SK-N-SH (cell line): ENCODE measurements at regions not wholly inside any gene's neighbourhood (a gene's known extent, or its start where the extent isn't known, plus 50 kb on each side); places are given as distances from the start of the nearest gene placed in this dataset.
A peak's percentile ranks its signal among the peaks of the same experiment; 100 is the strongest.

ENCODE experiments used
- CTCF ChIA-PET: fragments of 300-600, 350-600 bp; formaldehyde crosslinking; extraction: SDS; loops from one replicate; lab custom pipeline; 2021; lab: Yijun Ruan, JAX
- POLR2A ChIA-PET: fragments of 350-600 bp; sonication (Branson Sonifier 250); formaldehyde crosslinking; extraction: SDS; loops from one replicate; lab custom pipeline; 2020; ENCODE audit warnings: antibody characterized with exemption, inconsistent platforms; lab: Yijun Ruan, JAX
- DNase-seq: peaks from one replicate; pipeline ENCODE4 v3.0.0; 2012
- H2AFZ ChIP-seq: fragments of 200-600 bp; sonication (generic); 2 replicates; pipeline ENCODE4 v1.8.1; 2016; ENCODE audit warnings: antibody characterized with exemption, mild to moderate bottlenecking, low read depth
- H3F3A ChIP-seq: fragments of 200-600 bp; sonication (generic); replicated peaks from 2 replicates; pipeline ENCODE3; 2016; ENCODE audit warnings: antibody characterized with exemption, mild to moderate bottlenecking; ENCODE audit not compliant: insufficient read depth
- H3K27ac ChIP-seq, 2 experiments: fragments of 200-500 bp in 1 of 2; fragments of 200-600 bp in 1 of 2; sonication (Bioruptor generic) in 1 of 2; sonication (generic), shearing (Covaris generic) in 1 of 2; 2 replicates each; pipeline versions ENCODE4 v1.5.1 to v1.6.1; 2014 to 2016; ENCODE audit warnings: low read depth in 2 of 2, inconsistent platforms in 1 of 2, low read length in 1 of 2, mild to moderate bottlenecking in 1 of 2, mixed read lengths in 1 of 2
- H3K27me3 ChIP-seq: fragments of 200-600 bp; sonication (generic), shearing (Covaris generic); 2 replicates; pipeline ENCODE4 v1.6.1; 2016; ENCODE audit warnings: mixed run types; ENCODE audit not compliant: insufficient read depth
- H3K36me3 ChIP-seq, 2 experiments: fragments of 200-500 bp in 1 of 2; fragments of 200-600 bp in 1 of 2; sonication (Bioruptor generic) in 1 of 2; sonication (generic) in 1 of 2; replicated peaks in 1 of 2; 2 replicates each; pipeline versions ENCODE3 to v1.5.1; 2014 to 2016; ENCODE audit warnings: low read length in 1 of 2, mild to moderate bottlenecking in 1 of 2; ENCODE audit not compliant: insufficient read depth in 2 of 2, control insufficient read depth in 1 of 2
- H3K4me1 ChIP-seq, 2 experiments: fragments of 200-500 bp in 1 of 2; fragments of 200-600 bp in 1 of 2; sonication (Bioruptor generic) in 1 of 2; sonication (generic), shearing (Covaris generic) in 1 of 2; 2 replicates each; pipeline versions ENCODE4 v1.5.1 to v1.6.1; 2014 to 2016; ENCODE audit warnings: low read depth in 1 of 2, low read length in 1 of 2, mixed run types in 1 of 2; ENCODE audit not compliant: insufficient read depth in 2 of 2, control insufficient read depth in 1 of 2
- H3K4me2 ChIP-seq: fragments of 200-600 bp; sonication (generic), shearing (Covaris generic); 2 replicates; pipeline ENCODE4 v1.6.1; 2017; ENCODE audit warnings: mixed run types
- H3K4me3 ChIP-seq, 2 experiments: fragments of 200-500 bp in 1 of 2; fragments of 200-600 bp in 1 of 2; sonication (Bioruptor generic) in 1 of 2; sonication (generic), shearing (Covaris generic) in 1 of 2; 2 replicates each; pipeline versions ENCODE4 v1.5.1 to v1.8.1; 2014 to 2016; ENCODE audit warnings: low read depth in 2 of 2, inconsistent platforms in 1 of 2, low read length in 1 of 2, mild to moderate bottlenecking in 1 of 2, mixed read lengths in 1 of 2, moderate library complexity in 1 of 2
- H3K79me2 ChIP-seq: fragments of 200-600 bp; sonication (generic); 2 replicates; pipeline ENCODE4 v1.8.1; 2017; ENCODE audit warnings: mild to moderate bottlenecking; ENCODE audit not compliant: insufficient read depth
- H3K9ac ChIP-seq: fragments of 200-600 bp; sonication (generic); 2 replicates; pipeline ENCODE4 v1.6.1; 2017; ENCODE audit warnings: mixed run types
- H3K9me2 ChIP-seq: fragments of 200-600 bp; sonication (generic); 2 replicates; pipeline ENCODE4 v1.6.1; 2017; ENCODE audit warnings: mixed run types
- H3K9me3 ChIP-seq: fragments of 200-600 bp; sonication (generic); 2 replicates; pipeline ENCODE4 v1.6.1; 2017; ENCODE audit warnings: mixed run types, mild to moderate bottlenecking, moderate library complexity
- H4K20me1 ChIP-seq: fragments of 200-600 bp; sonication (generic); 2 replicates; pipeline ENCODE4 v1.6.1; 2017; ENCODE audit warnings: mild to moderate bottlenecking, mixed run types; ENCODE audit not compliant: insufficient read depth
- CHD2 ChIP-seq: fragments of 150-350 bp; IDR thresholded peaks from 2 replicates; pipeline ENCODE4 v1.6.1; 2018; ENCODE audit warnings: low read length; ENCODE audit not compliant: partially characterized antibody
- FOSL2 ChIP-seq: IDR thresholded peaks from 2 replicates; pipeline ENCODE4 v1.4.0; 2012; ENCODE audit warnings: low read depth, mild to moderate bottlenecking, moderate library complexity, borderline replicate concordance
- FOXJ3 ChIP-seq: sonication (generic); formaldehyde crosslinking; IDR thresholded peaks from 2 replicates; pipeline ENCODE4 v1.5.1; 2020; ENCODE audit warnings: mild to moderate bottlenecking, missing genetic modification reagents
- FOXM1 ChIP-seq: IDR thresholded peaks from 2 replicates; pipeline ENCODE4 v1.4.0; 2012; ENCODE audit warnings: low read depth, mild to moderate bottlenecking
- GABPA ChIP-seq: IDR thresholded peaks from 2 replicates; pipeline ENCODE4 v1.4.0; 2012; ENCODE audit warnings: low read depth, mild to moderate bottlenecking
- GATA2 ChIP-seq: sonication (generic); formaldehyde crosslinking; IDR thresholded peaks from 2 replicates; pipeline ENCODE4 v1.5.0; 2020; ENCODE audit warnings: mild to moderate bottlenecking, missing genetic modification reagents
- JUND ChIP-seq: IDR thresholded peaks from 2 replicates; pipeline ENCODE4 v1.4.0; 2012
- MEF2A ChIP-seq: IDR thresholded peaks from 2 replicates; pipeline ENCODE4 v1.4.0; 2012; ENCODE audit warnings: low read depth, borderline replicate concordance
- NFIC ChIP-seq: IDR thresholded peaks from 2 replicates; pipeline ENCODE4 v1.4.0; 2012; ENCODE audit warnings: borderline replicate concordance
- NRF1 ChIP-seq: IDR thresholded peaks from 2 replicates; pipeline ENCODE4 v1.6.1; 2012; ENCODE audit warnings: low read depth, mild to moderate bottlenecking, low read length
- RCOR1 ChIP-seq: fragments of 150-350 bp; IDR thresholded peaks from 2 replicates; pipeline ENCODE4 v1.6.1; 2017; ENCODE audit warnings: antibody characterized with exemption, low read length
- TAF1 ChIP-seq: IDR thresholded peaks from 2 replicates; pipeline ENCODE4 v1.6.1; 2012; ENCODE audit warnings: low read depth, mild to moderate bottlenecking, low read length, moderate library complexity, borderline replicate concordance
- TEAD4 ChIP-seq: IDR thresholded peaks from 2 replicates; pipeline ENCODE4 v1.4.0; 2012; ENCODE audit warnings: mild to moderate bottlenecking, borderline replicate concordance; ENCODE audit not compliant: insufficient read depth
- YY1 ChIP-seq: IDR thresholded peaks from 2 replicates; pipeline ENCODE4 v1.4.0; 2012; ENCODE audit warnings: low read depth, mild to moderate bottlenecking
- WGBS: methylation state at CpG from one replicate; pipeline ENCODE4 v1.1.6; 2017; ENCODE audit warnings: low lambda C conversion rate; 5-methylcytosine and 5-hydroxymethylcytosine counted together
- TF ChIP-seq, protein P1 (sequence below): IDR thresholded peaks from 2 replicates; pipeline ENCODE4; 2012
- TF ChIP-seq, protein P2 (sequence below): IDR thresholded peaks from 2 replicates; pipeline ENCODE4 v1.4.0; 2012; ENCODE audit warnings: low read depth, borderline replicate concordance
- TF ChIP-seq, protein P3 (sequence below): fragments of 150-350 bp; IDR thresholded peaks from 2 replicates; pipeline ENCODE4 v1.6.1; 2017; ENCODE audit warnings: antibody characterized with exemption, low read length, low read depth, borderline replicate concordance
- TF ChIP-seq, protein P4 (sequence below): IDR thresholded peaks from 2 replicates; pipeline ENCODE4 v1.4.0; 2012; ENCODE audit warnings: low read depth, borderline replicate concordance
- TF ChIP-seq, protein P5 (sequence below): fragments of 150-350 bp; IDR thresholded peaks from 2 replicates; pipeline ENCODE4 v1.6.1; 2016; ENCODE audit warnings: mild to moderate bottlenecking, low read depth, low read length
- TF ChIP-seq, protein P6 (sequence below): IDR thresholded peaks from 2 replicates; pipeline ENCODE4 v1.6.1; 2012; ENCODE audit warnings: mild to moderate bottlenecking, low read depth, low read length, moderate library complexity

DNA sequence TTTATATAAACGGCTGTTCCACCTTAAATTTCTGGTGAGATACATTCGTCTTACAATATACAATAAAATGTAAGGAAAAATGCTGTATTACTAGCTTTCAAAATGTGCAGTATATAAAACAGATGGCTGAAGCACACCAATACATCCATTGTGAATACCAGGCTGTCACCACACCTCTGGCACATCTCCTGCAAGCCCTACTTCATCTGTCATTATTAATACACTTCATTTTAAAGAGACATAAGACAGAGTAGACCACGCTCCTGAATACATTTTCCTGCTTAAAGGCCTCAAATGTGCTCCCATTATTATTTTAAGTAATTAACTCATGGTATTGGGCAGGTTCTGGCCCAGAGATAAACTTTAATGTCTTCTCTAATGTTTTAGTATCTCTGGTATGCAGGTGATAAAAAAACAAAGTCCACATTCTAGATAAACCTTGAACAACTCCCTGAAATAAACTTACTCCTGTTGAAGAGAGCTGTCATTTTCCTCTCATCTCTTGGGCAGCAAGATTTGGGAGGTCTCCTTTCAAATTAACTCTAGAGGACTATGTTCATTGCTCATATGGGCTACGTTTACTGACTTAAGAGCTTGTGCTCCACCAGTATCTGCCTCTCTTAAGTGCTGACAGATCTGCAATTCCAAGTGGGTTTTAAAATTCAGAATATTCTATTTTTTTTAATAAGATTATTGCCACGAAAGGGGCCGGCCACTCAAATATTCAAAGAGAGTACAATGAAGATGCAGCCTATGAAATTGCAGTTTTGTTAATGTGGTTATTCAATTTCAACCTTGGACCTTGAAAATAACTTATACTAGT lies 396.5 kb upstream of the SEMA3D start (continued):
- TF ChIP-seq, protein P1, sequence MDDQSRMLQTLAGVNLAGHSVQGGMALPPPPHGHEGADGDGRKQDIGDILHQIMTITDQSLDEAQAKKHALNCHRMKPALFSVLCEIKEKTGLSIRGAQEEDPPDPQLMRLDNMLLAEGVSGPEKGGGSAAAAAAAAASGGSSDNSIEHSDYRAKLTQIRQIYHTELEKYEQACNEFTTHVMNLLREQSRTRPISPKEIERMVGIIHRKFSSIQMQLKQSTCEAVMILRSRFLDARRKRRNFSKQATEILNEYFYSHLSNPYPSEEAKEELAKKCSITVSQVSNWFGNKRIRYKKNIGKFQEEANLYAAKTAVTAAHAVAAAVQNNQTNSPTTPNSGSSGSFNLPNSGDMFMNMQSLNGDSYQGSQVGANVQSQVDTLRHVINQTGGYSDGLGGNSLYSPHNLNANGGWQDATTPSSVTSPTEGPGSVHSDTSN, result peak; percentile 96
- TF ChIP-seq NRF1 (no peak), GATA2 (peak; percentile 67; the same call in 1 of the 2 replicates), NFIC (peak; percentile 71), YY1 (no peak), MEF2A (no peak), GABPA (no peak), TEAD4 (peak; percentile 82), RCOR1 (peak; percentile 76)
- TF ChIP-seq, protein P2, sequence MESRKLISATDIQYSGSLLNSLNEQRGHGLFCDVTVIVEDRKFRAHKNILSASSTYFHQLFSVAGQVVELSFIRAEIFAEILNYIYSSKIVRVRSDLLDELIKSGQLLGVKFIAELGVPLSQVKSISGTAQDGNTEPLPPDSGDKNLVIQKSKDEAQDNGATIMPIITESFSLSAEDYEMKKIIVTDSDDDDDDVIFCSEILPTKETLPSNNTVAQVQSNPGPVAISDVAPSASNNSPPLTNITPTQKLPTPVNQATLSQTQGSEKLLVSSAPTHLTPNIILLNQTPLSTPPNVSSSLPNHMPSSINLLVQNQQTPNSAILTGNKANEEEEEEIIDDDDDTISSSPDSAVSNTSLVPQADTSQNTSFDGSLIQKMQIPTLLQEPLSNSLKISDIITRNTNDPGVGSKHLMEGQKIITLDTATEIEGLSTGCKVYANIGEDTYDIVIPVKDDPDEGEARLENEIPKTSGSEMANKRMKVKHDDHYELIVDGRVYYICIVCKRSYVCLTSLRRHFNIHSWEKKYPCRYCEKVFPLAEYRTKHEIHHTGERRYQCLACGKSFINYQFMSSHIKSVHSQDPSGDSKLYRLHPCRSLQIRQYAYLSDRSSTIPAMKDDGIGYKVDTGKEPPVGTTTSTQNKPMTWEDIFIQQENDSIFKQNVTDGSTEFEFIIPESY, result no peak
- TF ChIP-seq, protein P3, sequence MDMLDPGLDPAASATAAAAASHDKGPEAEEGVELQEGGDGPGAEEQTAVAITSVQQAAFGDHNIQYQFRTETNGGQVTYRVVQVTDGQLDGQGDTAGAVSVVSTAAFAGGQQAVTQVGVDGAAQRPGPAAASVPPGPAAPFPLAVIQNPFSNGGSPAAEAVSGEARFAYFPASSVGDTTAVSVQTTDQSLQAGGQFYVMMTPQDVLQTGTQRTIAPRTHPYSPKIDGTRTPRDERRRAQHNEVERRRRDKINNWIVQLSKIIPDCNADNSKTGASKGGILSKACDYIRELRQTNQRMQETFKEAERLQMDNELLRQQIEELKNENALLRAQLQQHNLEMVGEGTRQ, result no peak
- TF ChIP-seq, protein P4, sequence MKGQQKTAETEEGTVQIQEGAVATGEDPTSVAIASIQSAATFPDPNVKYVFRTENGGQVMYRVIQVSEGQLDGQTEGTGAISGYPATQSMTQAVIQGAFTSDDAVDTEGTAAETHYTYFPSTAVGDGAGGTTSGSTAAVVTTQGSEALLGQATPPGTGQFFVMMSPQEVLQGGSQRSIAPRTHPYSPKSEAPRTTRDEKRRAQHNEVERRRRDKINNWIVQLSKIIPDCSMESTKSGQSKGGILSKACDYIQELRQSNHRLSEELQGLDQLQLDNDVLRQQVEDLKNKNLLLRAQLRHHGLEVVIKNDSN, result no peak
- TF ChIP-seq, protein P5, sequence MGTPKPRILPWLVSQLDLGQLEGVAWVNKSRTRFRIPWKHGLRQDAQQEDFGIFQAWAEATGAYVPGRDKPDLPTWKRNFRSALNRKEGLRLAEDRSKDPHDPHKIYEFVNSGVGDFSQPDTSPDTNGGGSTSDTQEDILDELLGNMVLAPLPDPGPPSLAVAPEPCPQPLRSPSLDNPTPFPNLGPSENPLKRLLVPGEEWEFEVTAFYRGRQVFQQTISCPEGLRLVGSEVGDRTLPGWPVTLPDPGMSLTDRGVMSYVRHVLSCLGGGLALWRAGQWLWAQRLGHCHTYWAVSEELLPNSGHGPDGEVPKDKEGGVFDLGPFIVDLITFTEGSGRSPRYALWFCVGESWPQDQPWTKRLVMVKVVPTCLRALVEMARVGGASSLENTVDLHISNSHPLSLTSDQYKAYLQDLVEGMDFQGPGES, result no peak

DNA sequence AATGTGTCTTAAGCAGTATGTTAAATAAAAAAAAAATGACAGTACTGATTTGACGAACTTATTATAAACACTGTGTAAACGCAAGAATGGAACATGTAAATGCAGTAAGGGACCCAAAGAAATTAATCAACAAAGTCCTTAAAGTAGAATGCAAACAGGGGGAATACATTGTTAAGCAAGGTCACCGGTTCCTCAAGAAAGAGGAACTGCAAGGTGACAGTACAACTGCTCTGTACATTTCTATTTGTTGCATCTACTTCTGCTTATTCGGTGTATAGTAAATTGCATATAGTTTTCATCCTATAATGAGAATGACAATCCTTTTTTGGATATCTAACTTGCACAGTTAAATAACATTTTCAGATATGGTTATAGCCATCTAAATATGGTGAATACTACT lies 387.0 kb upstream of the SEMA3D start:
- no peak for TF ChIP-seq NRF1
- TF ChIP-seq JUND, result no peak
- TF ChIP-seq, protein P6, sequence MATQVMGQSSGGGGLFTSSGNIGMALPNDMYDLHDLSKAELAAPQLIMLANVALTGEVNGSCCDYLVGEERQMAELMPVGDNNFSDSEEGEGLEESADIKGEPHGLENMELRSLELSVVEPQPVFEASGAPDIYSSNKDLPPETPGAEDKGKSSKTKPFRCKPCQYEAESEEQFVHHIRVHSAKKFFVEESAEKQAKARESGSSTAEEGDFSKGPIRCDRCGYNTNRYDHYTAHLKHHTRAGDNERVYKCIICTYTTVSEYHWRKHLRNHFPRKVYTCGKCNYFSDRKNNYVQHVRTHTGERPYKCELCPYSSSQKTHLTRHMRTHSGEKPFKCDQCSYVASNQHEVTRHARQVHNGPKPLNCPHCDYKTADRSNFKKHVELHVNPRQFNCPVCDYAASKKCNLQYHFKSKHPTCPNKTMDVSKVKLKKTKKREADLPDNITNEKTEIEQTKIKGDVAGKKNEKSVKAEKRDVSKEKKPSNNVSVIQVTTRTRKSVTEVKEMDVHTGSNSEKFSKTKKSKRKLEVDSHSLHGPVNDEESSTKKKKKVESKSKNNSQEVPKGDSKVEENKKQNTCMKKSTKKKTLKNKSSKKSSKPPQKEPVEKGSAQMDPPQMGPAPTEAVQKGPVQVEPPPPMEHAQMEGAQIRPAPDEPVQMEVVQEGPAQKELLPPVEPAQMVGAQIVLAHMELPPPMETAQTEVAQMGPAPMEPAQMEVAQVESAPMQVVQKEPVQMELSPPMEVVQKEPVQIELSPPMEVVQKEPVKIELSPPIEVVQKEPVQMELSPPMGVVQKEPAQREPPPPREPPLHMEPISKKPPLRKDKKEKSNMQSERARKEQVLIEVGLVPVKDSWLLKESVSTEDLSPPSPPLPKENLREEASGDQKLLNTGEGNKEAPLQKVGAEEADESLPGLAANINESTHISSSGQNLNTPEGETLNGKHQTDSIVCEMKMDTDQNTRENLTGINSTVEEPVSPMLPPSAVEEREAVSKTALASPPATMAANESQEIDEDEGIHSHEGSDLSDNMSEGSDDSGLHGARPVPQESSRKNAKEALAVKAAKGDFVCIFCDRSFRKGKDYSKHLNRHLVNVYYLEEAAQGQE, result no peak
- TF ChIP-seq FOXJ3, result no peak
- TF ChIP-seq FOSL2, result no peak
- no peak for TF ChIP-seq TEAD4
- no peak for TF ChIP-seq FOXM1
- no peak for TF ChIP-seq CHD2
- TF ChIP-seq TAF1, result no peak
- no peak for TF ChIP-seq MEF2A
- DNase-seq, result no peak
- ChIA-PET POLR2A (no interaction called here), CTCF (no interaction called here)
- Histone ChIP-seq H3K4me3 (no peak overlapping the region), H3K9ac (no peak overlapping the region), H2AFZ (no peak overlapping the region), H3K4me2 (no peak overlapping the region), H3K4me1 (no peaks in the 10 kb centered on the region), H3K36me3 (no peaks in the 10 kb centered on the region), H3F3A (no peaks in the 10 kb centered on the region), H4K20me1 (no peaks in the 10 kb centered on the region), H3K27ac (no peak overlapping the region), H3K9me3 (no peaks in the 10 kb centered on the region; the same call in 1 of the 2 replicates), H3K79me2 (no peaks in the 10 kb centered on the region), H3K27me3 (no peaks in the 10 kb centered on the region), H3K9me2 (no peaks in the 10 kb centered on the region; the same call in 1 of the 2 replicates)
- WGBS, result 91% methylated on average over 4 of the region's 4 CpGs
